ENCODE measurements at regions not wholly inside any gene's neighbourhood (a gene's known extent, or its start where the extent isn't known, plus 50 kb on each side); places are given as distances from the start of the nearest gene placed in this dataset.

- TF ChIP-seq EZH2phosphoT487 (conservative IDR thresholded peaks at IDR 0.05; ENCODE audit: low read length), result no peak
- TF ChIP-seq, protein P1, sequence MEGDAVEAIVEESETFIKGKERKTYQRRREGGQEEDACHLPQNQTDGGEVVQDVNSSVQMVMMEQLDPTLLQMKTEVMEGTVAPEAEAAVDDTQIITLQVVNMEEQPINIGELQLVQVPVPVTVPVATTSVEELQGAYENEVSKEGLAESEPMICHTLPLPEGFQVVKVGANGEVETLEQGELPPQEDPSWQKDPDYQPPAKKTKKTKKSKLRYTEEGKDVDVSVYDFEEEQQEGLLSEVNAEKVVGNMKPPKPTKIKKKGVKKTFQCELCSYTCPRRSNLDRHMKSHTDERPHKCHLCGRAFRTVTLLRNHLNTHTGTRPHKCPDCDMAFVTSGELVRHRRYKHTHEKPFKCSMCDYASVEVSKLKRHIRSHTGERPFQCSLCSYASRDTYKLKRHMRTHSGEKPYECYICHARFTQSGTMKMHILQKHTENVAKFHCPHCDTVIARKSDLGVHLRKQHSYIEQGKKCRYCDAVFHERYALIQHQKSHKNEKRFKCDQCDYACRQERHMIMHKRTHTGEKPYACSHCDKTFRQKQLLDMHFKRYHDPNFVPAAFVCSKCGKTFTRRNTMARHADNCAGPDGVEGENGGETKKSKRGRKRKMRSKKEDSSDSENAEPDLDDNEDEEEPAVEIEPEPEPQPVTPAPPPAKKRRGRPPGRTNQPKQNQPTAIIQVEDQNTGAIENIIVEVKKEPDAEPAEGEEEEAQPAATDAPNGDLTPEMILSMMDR (IDR thresholded peaks at IDR 0.05; ENCODE audit: insufficient read depth, low read length, poor library complexity, severe bottlenecking), result no peak
- H3K9ac ChIP-seq (ENCODE audit: low read length), result no peak overlapping the region
- H3K79me2 ChIP-seq (ENCODE audit: insufficient read depth, low read length), result no peaks in the 10 kb centered on the region
- no peak overlapping the region for H3K27ac ChIP-seq (ENCODE audit: low read depth, low read length)
- H3K4me3 ChIP-seq (ENCODE audit: insufficient read depth, low read length, poor library complexity, severe bottlenecking), result no peak overlapping the region
- H3K9me2 ChIP-seq (replicated peaks; ENCODE audit: insufficient read depth, low read length), result no peaks in the 10 kb centered on the region
- no peak overlapping the region for H2AFZ ChIP-seq (ENCODE audit: low read depth, low read length, severe bottlenecking)
- no peak overlapping the region for H3K4me2 ChIP-seq (ENCODE audit: low read depth, low read length, poor library complexity, severe bottlenecking)
- no peaks in the 10 kb centered on the region for H3K27me3 ChIP-seq (ENCODE audit: low read length)
- peaks cover 4% of the 10 kb centered on the region; the same call in 1 of the 2 replicates for H3K9me3 ChIP-seq (ENCODE audit: insufficient read depth, low read length)
- no peaks in the 10 kb centered on the region for H3F3A ChIP-seq (ENCODE audit: insufficient read depth)
- H3K36me3 ChIP-seq (ENCODE audit: low read length), result no peaks in the 10 kb centered on the region
- H4K20me1 ChIP-seq (ENCODE audit: low read depth, low read length), result no peaks in the 10 kb centered on the region
Observed at GRCh38 chr7:15104411-15105092, 202.0 kb upstream of the DGKB start.

- Histone ChIP-seq H3K9ac (ENCODE audit: low read length) (no peak overlapping the region), H3K27ac (ENCODE audit: low read depth, low read length) (no peak overlapping the region), H4K20me1 (ENCODE audit: low read depth, low read length) (no peaks in the 10 kb centered on the region), H3K36me3 (ENCODE audit: low read length) (no peaks in the 10 kb centered on the region), H3F3A (ENCODE audit: insufficient read depth) (no peaks in the 10 kb centered on the region), H3K9me2 (replicated peaks; ENCODE audit: insufficient read depth, low read length) (no peaks in the 10 kb centered on the region), H3K4me3 (ENCODE audit: insufficient read depth, low read length, poor library complexity, severe bottlenecking) (no peak overlapping the region), H3K4me2 (ENCODE audit: low read depth, low read length, poor library complexity, severe bottlenecking) (no peak overlapping the region), H3K9me3 (ENCODE audit: insufficient read depth, low read length) (no peaks in the 10 kb centered on the region), H3K79me2 (ENCODE audit: insufficient read depth, low read length) (no peaks in the 10 kb centered on the region), H3K27me3 (ENCODE audit: low read length) (no peaks in the 10 kb centered on the region), H2AFZ (ENCODE audit: low read depth, low read length, severe bottlenecking) (no peak overlapping the region)
- TF ChIP-seq, protein P1 (IDR thresholded peaks at IDR 0.05; ENCODE audit: insufficient read depth, low read length, poor library complexity, severe bottlenecking), result no peak
- TF ChIP-seq EZH2phosphoT487 (conservative IDR thresholded peaks at IDR 0.05; ENCODE audit: low read length), result no peak
Observed at GRCh38 chr7:15099074-15099473, 196.5 kb upstream of the DGKB start.

GRCh38 chr7:15096853-15097252 lies 194.3 kb upstream of the DGKB start:
- H3F3A ChIP-seq (ENCODE audit: insufficient read depth), result no peaks in the 10 kb centered on the region
- H3K27ac ChIP-seq (ENCODE audit: low read depth, low read length), result no peak overlapping the region
- H4K20me1 ChIP-seq (ENCODE audit: low read depth, low read length), result no peaks in the 10 kb centered on the region
- H2AFZ ChIP-seq (ENCODE audit: low read depth, low read length, severe bottlenecking), result no peak overlapping the region
- TF ChIP-seq, protein P1 (IDR thresholded peaks at IDR 0.05; ENCODE audit: insufficient read depth, low read length, poor library complexity, severe bottlenecking), result no peak
- TF ChIP-seq EZH2phosphoT487 (conservative IDR thresholded peaks at IDR 0.05; ENCODE audit: low read length), result no peak
- H3K27me3 ChIP-seq (ENCODE audit: low read length), result no peaks in the 10 kb centered on the region
- H3K9ac ChIP-seq (ENCODE audit: low read length), result no peak overlapping the region
- no peaks in the 10 kb centered on the region for H3K79me2 ChIP-seq (ENCODE audit: insufficient read depth, low read length)
- no peak overlapping the region for H3K4me3 ChIP-seq (ENCODE audit: insufficient read depth, low read length, poor library complexity, severe bottlenecking)
- H3K36me3 ChIP-seq (ENCODE audit: low read length), result no peaks in the 10 kb centered on the region
- H3K4me2 ChIP-seq (ENCODE audit: low read depth, low read length, poor library complexity, severe bottlenecking), result no peak overlapping the region
- 0 out of 2 replicates have a peak, but pooled peaks cover under 1% of the 10 kb centered on the region for H3K9me2 ChIP-seq (replicated peaks; ENCODE audit: insufficient read depth, low read length)
- H3K9me3 ChIP-seq (ENCODE audit: insufficient read depth, low read length), result no peaks in the 10 kb centered on the region
